GM18867 (cell line): ENCODE measurements at regions not wholly inside any gene's neighbourhood (a gene's known extent, or its start where the extent isn't known, plus 50 kb on each side); places are given as distances from the start of the nearest gene placed in this dataset.
"Not testable (repeated sequence)": the region's sequence is repeated elsewhere in the genome, so short reads cannot be mapped to it uniquely, and the experiment has no call there.

Experiments
- ATAC-seq: cut with Tn5 transposase; IDR thresholded peaks from one replicate; pipeline ENCODE4 v1.9.1; 2021; ENCODE audit warnings: mild to moderate bottlenecking, moderate library complexity; ENCODE audit not compliant: unreplicated experiment

DNA sequence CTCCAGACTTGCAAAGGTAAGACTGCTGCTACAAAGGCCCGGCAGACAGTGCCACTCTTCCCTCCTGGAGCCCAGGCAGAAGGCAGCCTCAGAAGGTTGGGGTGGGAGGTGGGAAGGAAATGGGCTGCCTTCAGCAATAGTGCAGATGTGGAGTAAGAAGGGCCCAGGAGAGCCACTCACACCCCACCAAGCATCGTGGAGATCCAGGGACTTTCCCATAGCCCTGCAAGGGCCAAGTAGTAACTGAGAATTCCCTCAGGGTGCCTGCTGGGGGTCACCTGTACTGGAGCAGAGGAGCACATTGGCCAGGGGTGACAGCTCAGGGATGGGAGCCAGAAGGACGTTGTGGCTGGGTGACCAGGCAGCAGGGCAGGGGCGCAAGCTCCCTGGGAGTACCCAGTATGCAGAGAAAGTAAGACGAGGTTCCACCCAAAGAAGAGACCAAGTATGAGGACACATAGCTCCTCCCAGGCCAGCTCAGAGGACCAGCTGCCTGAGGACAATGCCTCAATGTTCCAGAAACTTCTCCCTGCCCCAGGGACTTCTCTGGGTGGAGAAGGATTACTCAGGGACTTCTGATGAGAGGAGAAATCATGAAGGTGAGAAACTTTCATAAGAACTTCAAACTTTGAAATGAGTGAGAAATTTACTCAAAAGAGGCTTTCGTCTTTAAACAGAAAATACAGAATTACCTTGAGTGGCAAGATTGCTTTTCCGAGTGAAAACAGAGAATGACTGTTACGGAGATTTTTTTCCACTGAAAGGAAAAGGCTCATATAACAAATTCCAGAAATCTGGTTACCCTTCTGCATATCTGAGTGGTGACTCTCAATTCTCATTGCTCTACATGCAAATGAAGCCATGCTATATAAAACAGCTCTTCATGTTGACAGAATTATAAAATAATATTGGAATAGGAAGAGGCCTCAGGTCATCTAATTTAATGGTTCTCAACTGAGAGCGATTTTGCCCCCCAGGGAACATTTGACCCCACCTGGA, 87.9 kb upstream of the TRIO start:
- ATAC-seq = no peak

DNA sequence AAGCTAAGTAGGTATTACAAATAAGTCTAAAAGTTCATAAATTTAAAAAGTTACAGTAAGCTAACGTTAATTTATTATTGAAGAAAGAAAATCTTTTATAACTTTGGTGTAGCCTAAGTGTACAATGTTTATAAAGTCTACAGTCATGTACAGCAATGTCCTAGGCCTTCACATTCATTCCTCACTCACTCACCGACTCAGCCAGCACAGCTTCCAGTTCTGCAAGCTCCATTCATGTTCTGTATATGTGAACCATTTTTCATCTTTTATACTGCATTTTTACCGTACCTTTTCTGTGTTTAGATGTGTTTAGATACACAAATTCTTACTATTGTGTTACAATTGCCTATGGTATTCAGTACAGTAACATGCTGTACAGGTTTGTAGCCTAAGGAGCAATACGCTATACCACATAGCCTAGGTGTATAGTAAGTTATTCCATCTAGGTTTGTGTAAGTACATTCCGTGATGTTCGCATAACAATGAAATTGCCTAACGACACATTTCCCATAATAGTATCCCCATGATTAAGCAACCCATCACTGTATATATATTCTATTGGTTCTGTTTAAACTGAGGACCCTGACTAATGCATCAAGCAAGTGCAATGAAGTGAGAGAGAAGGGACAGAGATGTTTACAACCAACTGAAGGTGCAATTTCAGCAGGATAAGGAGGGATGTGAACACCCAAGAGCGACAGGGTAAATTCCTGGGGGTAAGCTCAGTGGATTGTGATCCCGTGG, 88.9 kb upstream of the TRIO start:
- ATAC-seq = no peak

DNA sequence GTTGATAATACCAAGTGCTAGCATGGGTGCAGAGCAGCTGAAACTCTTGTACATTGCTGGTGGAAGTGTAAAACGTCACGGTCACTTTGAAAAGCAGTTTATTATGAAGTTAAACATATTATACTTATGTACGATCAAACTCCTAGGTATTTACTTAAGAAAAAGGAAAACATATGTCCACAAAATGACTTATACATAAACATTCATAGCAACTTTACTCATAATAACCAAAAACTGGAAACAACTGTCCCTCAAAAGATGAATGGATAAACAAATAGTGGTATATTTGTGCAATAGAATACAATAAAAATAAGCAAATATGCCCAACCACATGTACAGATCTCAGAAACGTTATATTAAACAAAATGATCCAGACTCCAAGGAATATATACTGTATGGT, 92.3 kb upstream of the TRIO start:
- no peak for ATAC-seq

DNA sequence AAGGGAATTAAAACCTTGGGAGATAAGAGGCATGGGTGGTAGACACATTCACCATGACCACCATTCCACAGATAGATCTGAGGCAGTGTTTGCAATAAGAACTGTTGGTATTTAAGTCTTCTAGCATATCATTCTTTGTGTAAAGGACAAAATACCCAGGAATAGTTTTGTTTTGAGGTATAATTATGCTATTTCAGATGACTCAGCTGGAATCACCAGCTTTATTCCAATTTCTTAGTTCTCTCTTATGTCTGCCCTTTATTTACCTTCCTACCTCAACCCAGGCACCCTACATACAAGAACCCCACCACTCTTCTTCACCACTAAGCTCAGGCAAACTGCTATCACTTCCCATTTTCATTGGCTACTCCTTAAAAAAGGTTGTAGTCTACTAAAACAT, 94.7 kb upstream of the TRIO start:
- no peak for ATAC-seq

DNA sequence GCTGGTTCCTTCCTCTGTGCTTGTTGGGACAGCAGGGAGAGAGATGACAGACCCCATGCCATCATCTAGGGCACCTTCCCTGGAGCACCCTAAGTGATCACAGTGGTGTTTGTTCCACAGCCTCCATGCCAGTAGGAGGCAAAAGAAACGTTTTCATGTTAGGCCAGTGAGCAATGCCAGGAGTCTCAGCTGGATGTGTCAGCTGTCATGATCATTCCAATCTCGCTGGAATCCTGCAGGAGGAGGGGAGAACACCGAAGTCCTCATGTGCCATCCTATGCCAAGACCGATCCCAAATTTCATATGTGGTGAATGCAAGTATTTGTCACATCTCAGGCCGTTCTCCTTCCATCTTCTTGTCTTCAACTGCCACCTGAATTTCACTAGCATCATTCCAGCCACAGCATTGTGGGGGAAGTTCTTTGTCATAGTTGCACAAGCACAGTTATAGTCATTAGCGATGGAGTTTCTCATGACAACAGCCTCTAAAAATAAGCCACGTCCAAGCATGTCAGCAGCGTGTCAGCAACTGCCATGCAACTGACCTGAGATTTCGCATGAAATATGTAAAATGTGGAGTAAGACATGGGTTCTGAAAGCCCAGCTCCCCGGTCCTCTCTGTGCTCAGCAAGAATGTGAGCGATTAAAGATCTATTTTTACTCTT, 97.2 kb upstream of the DNAH5 start:
- ATAC-seq = no peak

DNA sequence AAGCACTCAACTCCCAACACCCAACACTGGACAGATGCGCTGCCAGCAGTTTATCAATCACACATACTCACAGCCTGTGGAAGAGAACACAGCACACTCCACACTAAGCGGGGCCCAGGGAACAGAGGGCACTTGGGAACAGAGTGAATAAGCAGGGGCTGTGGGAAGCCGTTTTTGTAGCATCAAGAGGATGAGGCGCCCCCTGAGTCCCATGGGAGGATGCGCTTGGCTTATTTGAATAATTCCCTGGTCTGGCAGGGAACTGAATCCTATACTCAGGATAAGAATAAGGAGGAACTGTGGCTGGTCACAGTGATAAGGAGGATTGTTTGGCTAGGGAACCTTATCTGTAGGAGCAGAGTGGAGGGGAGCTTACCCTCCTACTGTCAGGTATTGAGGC, 96.1 kb upstream of the DNAH5 start:
- no peak for ATAC-seq

DNA sequence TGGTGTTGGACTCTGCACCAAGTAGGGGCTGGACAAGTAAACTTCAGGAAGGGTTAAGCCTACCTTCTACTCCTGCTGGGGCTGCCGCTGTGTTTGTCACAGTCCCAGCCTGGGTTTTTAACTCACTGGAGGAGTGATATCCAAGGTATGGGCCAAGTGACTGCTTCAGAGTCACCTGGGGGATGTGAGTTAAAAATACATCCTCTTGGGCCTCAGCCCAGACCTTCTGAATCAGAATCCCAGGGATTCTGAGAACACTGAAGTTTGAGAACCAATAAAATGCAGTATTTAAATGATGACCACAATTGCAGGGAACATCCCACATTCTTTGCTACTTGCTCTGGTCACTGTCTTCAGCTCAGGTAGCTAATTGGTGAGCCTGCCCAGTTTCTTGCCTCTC, 95.1 kb upstream of the DNAH5 start:
- ATAC-seq = no peak

DNA sequence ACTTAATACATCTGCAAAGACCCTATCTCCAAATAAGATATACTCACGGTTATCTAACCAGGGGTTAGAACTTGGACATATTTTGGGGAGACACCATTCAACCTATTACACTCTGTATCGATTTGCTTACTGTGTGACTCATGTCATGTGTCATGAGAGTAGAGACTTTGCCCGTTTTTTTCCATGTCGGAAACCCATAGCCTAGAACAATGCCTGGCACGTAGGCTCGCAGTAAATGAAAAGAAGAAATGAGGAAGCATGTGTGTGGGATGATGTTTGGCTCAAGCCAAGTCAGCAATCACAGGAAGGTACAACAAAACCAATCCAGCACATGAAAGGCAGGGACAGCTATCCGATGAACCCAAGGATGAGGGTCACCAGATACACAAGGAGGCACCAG, 94.6 kb upstream of the DNAH5 start:
- no peak for ATAC-seq

DNA sequence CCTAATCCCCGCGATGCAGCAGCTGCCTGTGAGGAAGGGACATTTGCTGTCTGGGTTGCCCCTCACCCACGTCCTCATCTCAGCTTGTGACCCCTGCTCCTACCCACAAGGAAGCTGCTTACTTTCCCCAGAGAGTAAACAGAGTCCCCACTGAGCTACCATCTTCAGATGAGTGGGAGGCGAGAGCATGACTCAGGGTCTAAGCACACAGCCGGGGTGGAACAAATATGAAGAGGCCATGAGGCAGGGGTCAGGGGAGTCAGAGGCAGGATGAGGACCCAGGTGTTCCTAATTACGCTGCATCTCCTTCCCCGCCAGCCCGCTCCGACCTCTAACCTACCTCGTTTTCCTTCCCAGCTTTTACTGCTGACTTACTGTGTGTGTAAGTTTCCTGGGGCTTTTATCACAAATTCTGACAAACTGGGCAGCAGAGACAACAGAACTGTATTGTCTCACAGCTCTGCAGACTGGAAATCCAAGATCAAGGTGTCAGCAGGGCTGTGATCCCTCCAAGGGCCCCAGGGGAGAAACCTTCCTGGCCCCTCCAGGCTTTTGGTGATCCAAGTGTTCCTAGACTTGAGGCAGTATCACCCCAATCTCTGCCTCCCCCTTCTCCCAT, 94.0 kb upstream of the DNAH5 start:
- no peak for ATAC-seq

DNA sequence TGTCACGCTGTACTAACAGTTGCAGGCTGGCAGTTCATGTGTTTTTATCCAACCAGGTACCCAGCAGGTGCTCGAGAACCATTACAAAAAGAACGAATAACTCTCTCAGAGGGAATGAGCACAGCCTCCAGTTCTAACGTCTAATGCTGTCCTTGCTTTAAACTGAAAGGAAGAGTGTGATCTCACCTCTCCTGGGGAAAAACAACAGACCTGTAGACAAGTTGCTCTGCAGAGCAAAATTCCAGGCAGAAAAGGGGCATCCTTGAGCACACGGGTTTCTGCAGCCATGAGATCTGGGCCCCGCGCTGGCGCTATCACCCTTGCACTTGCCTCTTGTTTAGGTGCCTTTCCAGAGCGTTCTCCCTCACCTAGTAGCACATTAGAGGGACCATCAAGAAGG, 92.5 kb upstream of the DNAH5 start:
- ATAC-seq = no peak

DNA sequence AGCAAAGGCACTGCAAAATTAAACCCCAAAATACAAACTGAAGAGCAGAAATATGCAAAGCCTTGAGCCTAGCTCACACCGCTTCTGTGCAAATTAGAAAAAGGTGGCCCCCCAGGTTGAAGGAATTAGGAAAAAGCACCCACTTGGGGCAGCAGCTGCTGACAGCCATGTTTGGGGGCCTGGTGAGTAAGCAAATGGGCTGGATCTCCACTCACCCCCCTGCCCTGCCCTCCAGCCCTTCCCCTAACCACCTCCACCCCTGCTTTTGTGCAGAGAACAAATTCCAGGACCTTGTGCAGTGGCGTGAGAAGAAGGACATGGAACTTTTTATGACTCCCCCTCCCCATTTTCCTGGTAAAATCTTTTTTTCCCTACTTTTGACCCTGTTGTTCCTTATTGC, 92.0 kb upstream of the DNAH5 start:
- no peak for ATAC-seq

DNA sequence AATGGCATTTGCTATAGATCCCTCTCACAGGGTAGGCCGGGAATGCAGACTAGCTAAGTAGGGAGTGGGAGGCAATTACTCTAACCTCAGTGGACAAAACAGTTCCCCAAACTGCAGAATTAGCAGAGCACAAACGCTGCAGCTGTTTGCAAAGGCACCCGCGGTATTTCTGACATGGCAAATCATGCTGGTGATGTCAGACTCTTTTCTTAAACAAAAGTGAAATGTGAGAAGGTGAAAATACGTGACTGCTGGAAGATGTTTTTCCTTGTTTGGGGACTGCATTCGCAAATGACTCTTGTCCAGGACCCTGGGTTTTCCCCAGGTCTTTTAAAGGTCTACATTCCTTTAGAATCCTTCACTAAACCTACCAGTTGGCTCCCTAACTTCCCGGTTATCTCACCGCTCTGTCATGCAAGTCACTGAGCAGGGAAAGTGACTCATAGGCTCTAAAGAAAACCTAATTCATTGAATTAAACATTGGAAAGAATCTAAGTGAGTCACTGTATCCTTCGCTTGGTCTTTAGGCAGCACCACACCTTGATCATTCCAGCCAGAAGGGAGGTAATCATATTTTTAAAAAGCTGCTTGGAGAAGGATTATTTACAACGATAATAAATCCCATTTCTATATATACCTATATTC, 91.5 kb upstream of the DNAH5 start:
- no peak for ATAC-seq

DNA sequence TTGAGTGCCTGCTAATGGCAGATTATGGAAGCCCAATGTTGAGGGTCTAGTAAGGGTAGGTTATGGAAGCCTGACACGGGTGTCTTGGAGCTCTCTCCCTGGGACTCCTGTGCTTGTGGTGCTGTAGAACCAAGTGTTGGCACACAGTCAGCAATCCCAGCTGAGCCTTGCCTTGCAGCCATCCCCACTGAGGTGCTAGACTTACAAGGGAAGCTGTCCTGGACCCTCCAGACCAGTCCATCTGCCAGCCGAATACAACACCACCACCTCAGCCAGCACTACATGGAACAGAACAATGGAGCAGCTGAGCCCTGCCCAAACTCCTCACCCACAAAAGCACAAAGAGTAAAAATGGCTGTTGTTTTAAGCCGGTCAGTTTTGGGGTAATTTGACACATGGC, 90.5 kb upstream of the DNAH5 start:
- no peak for ATAC-seq

DNA sequence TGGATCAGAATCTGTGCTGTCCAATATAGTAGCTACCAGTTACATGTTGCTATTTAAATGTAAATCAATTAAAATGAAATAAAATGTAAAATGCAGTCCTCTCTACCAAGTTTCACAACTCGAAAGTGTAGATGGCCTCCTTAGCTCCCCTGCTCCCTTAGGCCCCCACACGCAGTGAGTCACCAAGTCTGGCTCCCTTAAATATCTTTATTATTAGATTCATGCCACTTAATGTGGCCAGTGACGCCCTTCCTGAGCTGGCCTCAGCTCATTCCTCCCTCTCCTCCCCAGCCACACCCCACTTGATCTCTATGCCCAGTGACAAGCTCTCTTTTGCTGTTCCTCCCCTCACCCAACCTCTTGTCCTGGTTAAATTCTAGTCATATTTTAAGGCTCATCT, 88.4 kb upstream of the DNAH5 start:
- ATAC-seq = no peak

DNA sequence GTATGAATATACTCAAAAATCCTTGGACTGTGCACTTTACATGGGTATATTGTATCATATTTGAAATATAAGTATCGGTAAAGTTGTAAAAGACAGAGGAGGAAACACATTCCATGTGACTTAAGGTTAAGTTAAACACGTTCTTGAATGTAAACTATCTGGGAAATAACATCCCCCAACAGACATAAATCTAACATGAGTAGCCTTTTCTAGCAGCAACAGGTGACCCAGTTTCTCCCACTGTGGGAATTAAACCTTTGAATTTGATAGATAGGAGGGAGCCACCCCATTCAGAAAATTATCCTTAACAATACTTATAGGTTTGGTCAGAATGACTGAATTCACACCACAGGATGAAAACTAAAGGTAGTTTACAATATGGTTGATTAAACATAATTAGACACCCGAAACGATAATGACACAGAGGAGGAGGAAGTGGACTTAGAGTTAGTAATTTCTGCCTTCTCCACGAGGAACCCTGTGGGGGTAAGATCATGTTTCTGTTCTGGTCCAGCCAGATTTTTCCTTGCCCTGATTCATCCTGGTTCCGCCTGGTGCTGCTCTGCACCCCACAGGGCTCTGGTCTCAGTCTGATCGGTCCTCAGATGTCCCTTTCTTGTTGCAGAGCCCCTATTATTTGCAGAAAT, 84.6 kb upstream of the DNAH5 start:
- no peak for ATAC-seq

DNA sequence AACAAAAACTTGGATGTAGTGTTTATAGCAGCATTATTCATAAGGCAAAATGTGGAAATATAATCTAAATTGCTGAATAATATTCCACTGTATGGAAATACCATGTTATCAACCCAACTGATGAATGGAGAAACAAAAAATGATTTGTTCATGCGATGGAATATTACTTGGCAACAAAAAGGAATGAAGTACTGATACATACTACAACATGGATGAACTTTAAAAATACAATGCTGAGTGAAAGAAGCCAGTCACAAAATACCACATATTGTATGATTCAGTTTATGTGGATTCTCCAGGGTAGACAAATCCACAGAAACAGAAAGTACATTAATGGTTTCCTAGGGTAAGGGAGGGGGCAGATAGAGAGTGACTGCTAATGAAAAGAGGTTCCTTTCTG, 83.7 kb upstream of the DNAH5 start:
- no peak for ATAC-seq

DNA sequence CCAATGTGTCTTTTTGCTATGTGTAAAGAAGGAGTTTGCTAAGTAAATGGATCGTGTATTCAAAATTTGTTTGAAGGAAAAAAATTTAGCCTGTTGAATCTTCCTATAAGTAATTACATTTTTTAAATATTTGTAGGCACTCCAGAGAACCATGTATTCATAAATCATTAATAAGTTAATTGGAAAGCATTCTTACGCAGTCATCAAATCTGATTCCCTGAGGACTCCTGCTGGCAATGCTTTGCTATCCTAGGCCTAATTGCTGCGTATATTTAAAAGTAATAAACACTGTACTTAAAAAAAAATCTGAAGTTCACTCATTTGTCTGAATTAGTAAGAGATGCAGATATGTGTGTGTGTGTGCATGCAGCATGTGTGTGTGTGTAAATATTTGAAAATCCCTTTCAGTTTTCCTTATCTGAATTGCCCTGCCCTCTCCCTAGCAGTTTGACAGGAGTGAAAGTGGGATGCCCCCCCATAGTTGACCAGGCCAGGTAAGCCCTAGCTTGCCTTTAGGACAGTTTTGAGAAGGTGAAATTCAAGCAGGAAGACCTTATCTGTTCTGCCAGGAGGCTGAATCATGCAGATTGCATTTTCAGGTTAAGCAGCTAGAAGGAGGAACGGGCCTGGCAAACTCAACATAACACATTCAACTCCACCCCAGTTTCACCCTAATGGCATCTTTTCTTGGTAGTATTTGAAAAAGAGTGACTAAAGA, 81.2 kb upstream of the DNAH5 start:
- no peak for ATAC-seq

DNA sequence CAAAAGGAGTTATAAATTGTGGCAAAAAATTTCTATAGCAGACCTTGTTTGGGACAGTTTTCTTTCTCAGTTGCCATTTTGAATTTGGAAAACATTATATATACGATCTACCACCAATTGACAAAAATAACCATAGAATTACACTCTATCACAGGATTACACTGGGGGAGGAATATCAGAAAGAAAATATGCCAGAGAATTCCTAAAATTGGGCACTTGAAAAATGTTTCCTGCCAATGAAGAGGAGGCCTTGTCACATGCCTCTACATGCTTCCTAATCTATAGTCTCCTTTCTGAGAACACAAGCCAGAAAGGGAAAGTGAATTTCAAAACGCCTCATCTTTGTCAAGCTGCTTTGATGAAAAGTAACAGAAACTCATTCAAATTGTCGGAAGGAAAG, 78.5 kb upstream of the DNAH5 start:
- no peak for ATAC-seq

DNA sequence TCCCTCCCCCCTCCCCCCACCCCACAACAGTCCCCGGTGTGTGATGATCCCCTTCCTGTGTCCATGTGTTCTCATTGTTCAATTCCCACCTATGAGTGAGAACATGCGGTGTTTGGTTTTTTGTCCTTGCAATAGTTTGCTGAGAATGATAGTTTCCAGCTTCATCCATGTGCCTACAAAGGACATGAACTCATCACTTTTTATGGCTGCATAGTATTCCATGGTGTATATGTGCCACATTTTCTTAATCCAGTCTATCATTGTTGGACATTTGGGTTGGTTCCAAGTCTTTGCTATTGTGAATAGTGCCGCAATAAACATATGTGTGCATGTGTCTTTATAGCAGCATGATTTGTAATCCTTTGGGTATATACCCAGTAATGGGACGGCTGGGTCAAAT, 76.5 kb upstream of the DNAH5 start:
- not testable (repeated sequence) for ATAC-seq
